Neural progenitor cell (in vitro differentiated cells): ENCODE measurements at regions not wholly inside any gene's neighbourhood (a gene's known extent, or its start where the extent isn't known, plus 50 kb on each side); places are given as distances from the start of the nearest gene placed in this dataset.

ENCODE experiments used
- DNase-seq: peaks from one replicate; pipeline ENCODE4 v3.0.0-alpha.2; 2016; ENCODE audit warnings: low spot score
- H2AFZ ChIP-seq: fragments of 200-600 bp; sonication (generic); replicated peaks from 2 replicates; pipeline ENCODE4 v1.6.1; 2016; ENCODE audit warnings: antibody characterized with exemption
- H3F3A ChIP-seq: fragments of 200-600 bp; sonication (generic); 2 replicates; pipeline ENCODE4 v1.6.1; 2016; ENCODE audit warnings: antibody characterized with exemption, low read depth
- H3K27ac ChIP-seq: fragments of 200-600 bp; sonication (generic); 2 replicates; pipeline ENCODE4 v1.5.1; 2016; ENCODE audit warnings: mild to moderate bottlenecking
- H3K27me3 ChIP-seq: fragments of 200-600 bp; sonication (generic); 2 replicates; pipeline ENCODE4 v1.6.1; 2016; ENCODE audit warnings: mild to moderate bottlenecking, moderate library complexity
- H3K36me3 ChIP-seq: fragments of 200-600 bp; sonication (generic); 2 replicates; pipeline ENCODE4 v1.5.1; 2016
- H3K4me1 ChIP-seq: fragments of 200-600 bp; sonication (generic); 2 replicates; pipeline ENCODE4 v1.6.1; 2016; ENCODE audit warnings: mixed run types
- H3K4me2 ChIP-seq: fragments of 200-600 bp; sonication (generic); 2 replicates; pipeline ENCODE4 v1.6.1; 2016
- H3K4me3 ChIP-seq: fragments of 200-600 bp; sonication (generic); 2 replicates; pipeline ENCODE4 v1.5.1; 2016
- H3K79me2 ChIP-seq: fragments of 200-600 bp; sonication (generic); 2 replicates; pipeline ENCODE4 v1.6.1; 2016; ENCODE audit warnings: low read depth
- H3K9ac ChIP-seq: fragments of 200-600 bp; sonication (generic); 2 replicates; pipeline ENCODE4 v1.6.1; 2016
- H3K9me3 ChIP-seq: fragments of 200-600 bp; sonication (generic); 2 replicates; pipeline ENCODE4 v1.5.1; 2016; ENCODE audit warnings: low read depth
- H4K20me1 ChIP-seq: fragments of 200-600 bp; sonication (generic); 2 replicates; pipeline ENCODE4 v1.6.1; 2016; ENCODE audit warnings: low read depth
- H3K27ac Mint-ChIP-seq: 3 replicates; pipeline ENCODE4 v1.8.0; 2021; ENCODE audit warnings: mixed read lengths
- H3K27me3 Mint-ChIP-seq: 2 replicates; pipeline ENCODE4 v1.8.0; 2022; ENCODE audit warnings: low read depth, mild to moderate bottlenecking, inconsistent platforms, moderate library complexity, mixed read lengths; ENCODE audit not compliant: insufficient read depth
- H3K36me3 Mint-ChIP-seq: 3 replicates; pipeline ENCODE4 v1.8.0; 2021; ENCODE audit warnings: mixed read lengths
- H3K4me1 Mint-ChIP-seq: 3 replicates; pipeline ENCODE4 v1.8.0; 2021; ENCODE audit warnings: mixed read lengths
- H3K4me3 Mint-ChIP-seq: 3 replicates; pipeline ENCODE4 v1.8.0; 2021; ENCODE audit warnings: mild to moderate bottlenecking, moderate library complexity, mixed read lengths
- H3K9me3 Mint-ChIP-seq: 3 replicates; pipeline ENCODE4 v1.8.0; 2020; ENCODE audit warnings: mixed read lengths
- EZH2 ChIP-seq: fragments of 200-600 bp; sonication (generic); IDR thresholded peaks from 2 replicates; pipeline ENCODE4 v1.6.1; 2017; ENCODE audit warnings: antibody characterized with exemption, mild to moderate bottlenecking, moderate library complexity
- EZH2phosphoT487 ChIP-seq: fragments of 200-600 bp; sonication (generic); IDR thresholded peaks from 2 replicates; pipeline ENCODE4 v1.6.1; 2017; ENCODE audit warnings: antibody characterized with exemption
- TF ChIP-seq, protein P1 (sequence below): fragments of 200-600 bp; sonication (generic); IDR thresholded peaks from 2 replicates; pipeline ENCODE4 v1.5.1; 2017; ENCODE audit warnings: antibody characterized with exemption, mild to moderate bottlenecking

DNA sequence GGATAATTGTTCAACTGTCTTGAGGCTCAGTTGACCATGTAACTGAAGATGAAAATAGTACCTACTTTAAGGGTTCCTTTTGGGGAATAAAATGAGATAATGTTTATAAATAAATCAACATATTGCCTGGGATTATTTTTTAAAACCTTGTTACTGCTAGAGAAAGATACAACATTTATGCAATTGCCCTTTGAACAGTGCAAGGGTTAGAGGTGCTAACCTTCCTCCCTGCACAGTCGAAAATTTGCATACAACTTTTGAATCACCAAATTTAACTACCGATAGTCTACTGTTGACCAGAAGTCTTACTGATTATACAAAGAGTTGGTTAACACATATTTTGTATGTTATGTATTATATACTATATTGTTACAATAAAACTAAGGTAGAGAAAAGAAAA, 750.0 kb downstream of the EFNB2 start:
- no peaks in the 10 kb centered on the region for H3K79me2 ChIP-seq
- H3F3A ChIP-seq, result no peaks in the 10 kb centered on the region
- H3K36me3 ChIP-seq, result no peaks in the 10 kb centered on the region
- H3K4me3 ChIP-seq, result no peak overlapping the region
- Mint-ChIP-seq H3K36me3 (no peaks in the 10 kb centered on the region), H3K27ac (no peak overlapping the region), H3K27me3 (no peaks in the 10 kb centered on the region), H3K4me1 (no peaks in the 10 kb centered on the region), H3K9me3 (peaks cover 2% of the 10 kb centered on the region), H3K4me3 (no peak overlapping the region)
- no peak overlapping the region for H2AFZ ChIP-seq
- H3K4me1 ChIP-seq, result no peaks in the 10 kb centered on the region
- no peak overlapping the region for H3K27ac ChIP-seq
- H3K9me3 ChIP-seq, result no peaks in the 10 kb centered on the region
- H4K20me1 ChIP-seq, result no peaks in the 10 kb centered on the region
- no peak for DNase-seq
- no peak overlapping the region for H3K4me2 ChIP-seq
- TF ChIP-seq, protein P1, sequence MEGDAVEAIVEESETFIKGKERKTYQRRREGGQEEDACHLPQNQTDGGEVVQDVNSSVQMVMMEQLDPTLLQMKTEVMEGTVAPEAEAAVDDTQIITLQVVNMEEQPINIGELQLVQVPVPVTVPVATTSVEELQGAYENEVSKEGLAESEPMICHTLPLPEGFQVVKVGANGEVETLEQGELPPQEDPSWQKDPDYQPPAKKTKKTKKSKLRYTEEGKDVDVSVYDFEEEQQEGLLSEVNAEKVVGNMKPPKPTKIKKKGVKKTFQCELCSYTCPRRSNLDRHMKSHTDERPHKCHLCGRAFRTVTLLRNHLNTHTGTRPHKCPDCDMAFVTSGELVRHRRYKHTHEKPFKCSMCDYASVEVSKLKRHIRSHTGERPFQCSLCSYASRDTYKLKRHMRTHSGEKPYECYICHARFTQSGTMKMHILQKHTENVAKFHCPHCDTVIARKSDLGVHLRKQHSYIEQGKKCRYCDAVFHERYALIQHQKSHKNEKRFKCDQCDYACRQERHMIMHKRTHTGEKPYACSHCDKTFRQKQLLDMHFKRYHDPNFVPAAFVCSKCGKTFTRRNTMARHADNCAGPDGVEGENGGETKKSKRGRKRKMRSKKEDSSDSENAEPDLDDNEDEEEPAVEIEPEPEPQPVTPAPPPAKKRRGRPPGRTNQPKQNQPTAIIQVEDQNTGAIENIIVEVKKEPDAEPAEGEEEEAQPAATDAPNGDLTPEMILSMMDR, result no peak
- TF ChIP-seq EZH2 (no peak), EZH2phosphoT487 (no peak)
- no peaks in the 10 kb centered on the region for H3K27me3 ChIP-seq
- no peak overlapping the region for H3K9ac ChIP-seq

DNA sequence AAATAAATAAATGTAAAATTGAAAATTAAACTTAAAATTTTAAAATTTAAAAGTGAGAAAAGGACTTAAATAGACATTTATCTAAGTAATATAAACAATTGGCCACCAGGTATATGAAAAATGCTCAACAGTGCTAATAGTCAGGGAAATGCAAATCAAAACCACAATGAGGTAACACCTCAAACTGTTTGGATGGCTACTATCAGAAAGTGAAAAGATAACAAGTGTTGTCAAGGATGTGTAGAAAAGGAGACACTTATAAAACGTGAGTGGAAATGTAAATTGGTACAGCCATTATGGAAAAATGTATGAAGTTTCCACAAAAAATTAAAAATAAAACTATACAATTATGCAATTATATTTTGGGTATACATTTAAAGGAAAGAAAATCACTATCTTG, 752.2 kb downstream of the EFNB2 start:
- H3K79me2 ChIP-seq, result no peaks in the 10 kb centered on the region
- no peaks in the 10 kb centered on the region for H3K27me3 Mint-ChIP-seq
- no peaks in the 10 kb centered on the region for H3K9me3 ChIP-seq
- no peaks in the 10 kb centered on the region for H3K27me3 ChIP-seq
- H3K27ac Mint-ChIP-seq, result no peak overlapping the region
- H3K27ac ChIP-seq, result no peak overlapping the region
- no peak for TF ChIP-seq EZH2phosphoT487
- TF ChIP-seq, protein P1, result no peak
- TF ChIP-seq EZH2, result no peak
- H3K4me3 Mint-ChIP-seq, result no peak overlapping the region
- H3K36me3 Mint-ChIP-seq, result no peaks in the 10 kb centered on the region
- no peak for DNase-seq
- H3K4me1 Mint-ChIP-seq, result no peaks in the 10 kb centered on the region
- no peak overlapping the region for H3K4me2 ChIP-seq
- no peaks in the 10 kb centered on the region for H3K4me1 ChIP-seq
- no peak overlapping the region for H3K4me3 ChIP-seq
- no peaks in the 10 kb centered on the region for H3F3A ChIP-seq
- peaks cover 2% of the 10 kb centered on the region for H3K9me3 Mint-ChIP-seq
- H3K36me3 ChIP-seq, result no peaks in the 10 kb centered on the region
- H3K9ac ChIP-seq, result no peak overlapping the region
- no peaks in the 10 kb centered on the region for H4K20me1 ChIP-seq
- no peak overlapping the region for H2AFZ ChIP-seq

DNA sequence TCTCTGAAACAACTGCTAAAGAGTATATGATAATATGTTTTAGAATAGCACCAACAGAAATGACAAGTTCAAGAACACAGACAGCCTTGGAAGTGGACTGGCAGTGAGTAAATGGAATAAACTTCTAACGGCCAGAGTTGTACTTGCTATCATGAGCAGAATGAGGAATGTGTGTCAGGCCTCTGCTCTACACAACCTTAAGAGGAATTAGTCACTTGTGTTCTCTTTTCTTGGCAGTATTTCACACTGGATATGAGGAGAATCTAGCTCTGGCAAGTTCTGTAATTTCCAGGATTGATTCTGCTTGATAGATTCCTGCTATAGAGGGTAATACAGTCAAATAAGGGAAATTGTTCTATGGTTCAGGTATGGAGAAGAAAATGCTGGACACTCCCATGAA, 757.3 kb downstream of the EFNB2 start:
- Histone ChIP-seq H3K4me3 (no peak overlapping the region), H3K27ac (no peak overlapping the region), H2AFZ (no peak overlapping the region), H3K4me2 (no peak overlapping the region), H4K20me1 (no peaks in the 10 kb centered on the region), H3K9me3 (no peaks in the 10 kb centered on the region), H3K36me3 (no peaks in the 10 kb centered on the region), H3F3A (no peaks in the 10 kb centered on the region), H3K9ac (no peak overlapping the region), H3K79me2 (no peaks in the 10 kb centered on the region), H3K4me1 (peaks cover 6% of the 10 kb centered on the region), H3K27me3 (no peaks in the 10 kb centered on the region)
- no peak overlapping the region for H3K4me3 Mint-ChIP-seq
- no peaks in the 10 kb centered on the region for H3K27me3 Mint-ChIP-seq
- no peak for DNase-seq
- H3K36me3 Mint-ChIP-seq, result no peaks in the 10 kb centered on the region
- TF ChIP-seq, protein P1, result no peak
- TF ChIP-seq EZH2phosphoT487, result no peak
- no peak for TF ChIP-seq EZH2
- H3K27ac Mint-ChIP-seq, result no peak overlapping the region
- H3K4me1 Mint-ChIP-seq, result peaks cover 23% of the 10 kb centered on the region
- H3K9me3 Mint-ChIP-seq, result peaks cover 2% of the 10 kb centered on the region
